GM23338 (cell line): ENCODE measurements at regions not wholly inside any gene's neighbourhood (a gene's known extent, or its start where the extent isn't known, plus 50 kb on each side); places are given as distances from the start of the nearest gene placed in this dataset.

ENCODE experiments used
- CREB1 ChIP-seq: fragments of 250-450 bp; sonication (Bioruptor Pico); IDR thresholded peaks from 2 replicates; pipeline ENCODE4 v1.5.0; 2020; ENCODE audit warnings: low read depth, mild to moderate bottlenecking, moderate library complexity
- CTCF ChIP-seq, 2 experiments: fragments of 200-600 bp in 1 of 2; sonication (generic) in 1 of 2; conservative IDR thresholded peaks; 2 replicates each; pipeline versions ENCODE4 v1.5.1 to v1.6.1; 2016 to 2017; ENCODE audit warnings: antibody characterized with exemption in 2 of 2, low read depth in 2 of 2, mild to moderate bottlenecking in 2 of 2, moderate library complexity in 1 of 2
- EZH2 ChIP-seq: fragments of 200-600 bp; sonication (generic); IDR thresholded peaks from one replicate; pipeline ENCODE4 v1.8.0; 2017; ENCODE audit warnings: antibody characterized with exemption, mild to moderate bottlenecking, low read depth; ENCODE audit not compliant: unreplicated experiment
- EZH2phosphoT487 ChIP-seq: fragments of 200-600 bp; sonication (generic); IDR thresholded peaks from one replicate; pipeline ENCODE4 v1.8.1; 2018; ENCODE audit warnings: antibody characterized with exemption; ENCODE audit not compliant: unreplicated experiment
- JUNB ChIP-seq: IDR thresholded peaks from one replicate; pipeline ENCODE4 v1.6.1; 2016; ENCODE audit warnings: antibody characterized with exemption; ENCODE audit not compliant: unreplicated experiment
- POLR2AphosphoS5 ChIP-seq: IDR thresholded peaks from 2 replicates; pipeline ENCODE4 v1.6.1; 2016; ENCODE audit warnings: antibody characterized with exemption, low read depth
- REST ChIP-seq: IDR thresholded peaks from one replicate; pipeline ENCODE4 v1.6.1; 2018; ENCODE audit warnings: antibody characterized with exemption; ENCODE audit not compliant: unreplicated experiment
- ZNF331 ChIP-seq: fragments of 250-450 bp; sonication (Bioruptor Pico); IDR thresholded peaks from 2 replicates; pipeline ENCODE4 v1.5.0; 2020; ENCODE audit warnings: low read depth, mild to moderate bottlenecking, moderate library complexity

- TF ChIP-seq EZH2 (no peak), CTCF (conservative IDR thresholded peaks at IDR 0.05; ENCODE audit: low read depth in 2 of 2) (no peak), REST (no peak), POLR2AphosphoS5 (no peak), JUNB (no peak), EZH2phosphoT487 (no peak), CREB1 (no peak), ZNF331 (CRISPR knock-in tag) (no peak)
These were observed 474.2 kb downstream of the MED10 start for GRCh38 chr5:5904113-5904512.
